ENCODE measurements at regions not wholly inside any gene's neighbourhood (a gene's known extent, or its start where the extent isn't known, plus 50 kb on each side); places are given as distances from the start of the nearest gene placed in this dataset.

DNA sequence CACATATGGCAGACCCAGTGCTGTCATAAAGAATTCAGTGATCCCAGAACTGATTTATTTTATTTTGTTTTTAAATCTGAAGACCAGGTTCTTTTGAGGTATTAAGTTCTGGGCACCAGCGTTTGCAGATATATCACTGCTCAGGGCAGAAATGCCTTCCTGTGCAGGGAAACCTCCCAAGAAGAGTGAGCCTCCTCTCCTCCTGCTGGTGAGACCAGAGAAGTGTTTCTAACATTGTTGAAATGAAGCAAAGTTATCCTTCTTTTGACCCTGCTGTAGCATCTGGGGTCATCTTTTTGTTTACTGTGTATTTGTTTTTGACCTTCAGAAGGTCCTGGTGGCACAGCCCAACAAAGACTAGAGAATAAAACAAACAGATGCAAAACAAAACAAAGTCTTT lies 94.0 kb downstream of the AQP4 start:
- peak; percentile 43; the same call in 1 of the 3 replicates for ATAC-seq
- TF ChIP-seq ESRRG (CRISPR knock-in tag; IDR thresholded peaks at IDR 0.05) (no peak), OSR1 (CRISPR knock-in tag; IDR thresholded peaks at IDR 0.05) (no peak), SNAI2 (CRISPR knock-in tag; IDR thresholded peaks at IDR 0.05) (no peak), BACH2 (CRISPR knock-in tag; IDR thresholded peaks at IDR 0.05; ENCODE audit: borderline replicate concordance) (no peak)

DNA sequence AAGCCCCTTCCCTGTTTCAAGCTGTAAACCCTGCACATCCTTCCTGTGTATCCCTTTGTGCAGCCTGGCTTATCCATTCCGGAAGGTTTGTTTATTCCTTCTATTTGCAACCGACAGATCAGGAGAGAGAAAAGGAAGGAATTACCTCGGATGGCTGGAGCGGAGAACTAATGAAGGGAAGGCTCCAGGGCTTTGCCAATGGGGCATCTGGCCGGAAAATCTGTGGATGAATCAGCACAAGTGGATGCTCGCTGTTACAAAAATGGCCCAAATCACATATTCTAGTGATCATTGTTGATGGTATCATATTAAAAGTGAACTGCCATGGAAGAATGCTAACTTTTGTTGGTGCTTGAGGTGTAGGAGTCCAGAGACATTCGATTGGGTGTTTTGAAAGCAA lies 97.1 kb downstream of the AQP4 start:
- no peak for ATAC-seq
- no peak for TF ChIP-seq ZC3H10 (CRISPR knock-in tag; IDR thresholded peaks at IDR 0.05)
- TF ChIP-seq ESRRG (CRISPR knock-in tag; IDR thresholded peaks at IDR 0.05), result no peak
- no peak for TF ChIP-seq TOX (CRISPR knock-in tag; IDR thresholded peaks at IDR 0.05; ENCODE audit: borderline replicate concordance)
- TF ChIP-seq ZNF565 (CRISPR knock-in tag; conservative IDR thresholded peaks at IDR 0.05; ENCODE audit: low read depth), result no peak
- TF ChIP-seq, protein P1, sequence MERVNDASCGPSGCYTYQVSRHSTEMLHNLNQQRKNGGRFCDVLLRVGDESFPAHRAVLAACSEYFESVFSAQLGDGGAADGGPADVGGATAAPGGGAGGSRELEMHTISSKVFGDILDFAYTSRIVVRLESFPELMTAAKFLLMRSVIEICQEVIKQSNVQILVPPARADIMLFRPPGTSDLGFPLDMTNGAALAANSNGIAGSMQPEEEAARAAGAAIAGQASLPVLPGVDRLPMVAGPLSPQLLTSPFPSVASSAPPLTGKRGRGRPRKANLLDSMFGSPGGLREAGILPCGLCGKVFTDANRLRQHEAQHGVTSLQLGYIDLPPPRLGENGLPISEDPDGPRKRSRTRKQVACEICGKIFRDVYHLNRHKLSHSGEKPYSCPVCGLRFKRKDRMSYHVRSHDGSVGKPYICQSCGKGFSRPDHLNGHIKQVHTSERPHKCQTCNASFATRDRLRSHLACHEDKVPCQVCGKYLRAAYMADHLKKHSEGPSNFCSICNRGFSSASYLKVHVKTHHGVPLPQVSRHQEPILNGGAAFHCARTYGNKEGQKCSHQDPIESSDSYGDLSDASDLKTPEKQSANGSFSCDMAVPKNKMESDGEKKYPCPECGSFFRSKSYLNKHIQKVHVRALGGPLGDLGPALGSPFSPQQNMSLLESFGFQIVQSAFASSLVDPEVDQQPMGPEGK (CRISPR knock-in tag; IDR thresholded peaks at IDR 0.05; ENCODE audit: borderline replicate concordance), result no peak
- no peak for TF ChIP-seq CSDC2 (CRISPR knock-in tag; IDR thresholded peaks at IDR 0.05)
- TF ChIP-seq, protein P2, sequence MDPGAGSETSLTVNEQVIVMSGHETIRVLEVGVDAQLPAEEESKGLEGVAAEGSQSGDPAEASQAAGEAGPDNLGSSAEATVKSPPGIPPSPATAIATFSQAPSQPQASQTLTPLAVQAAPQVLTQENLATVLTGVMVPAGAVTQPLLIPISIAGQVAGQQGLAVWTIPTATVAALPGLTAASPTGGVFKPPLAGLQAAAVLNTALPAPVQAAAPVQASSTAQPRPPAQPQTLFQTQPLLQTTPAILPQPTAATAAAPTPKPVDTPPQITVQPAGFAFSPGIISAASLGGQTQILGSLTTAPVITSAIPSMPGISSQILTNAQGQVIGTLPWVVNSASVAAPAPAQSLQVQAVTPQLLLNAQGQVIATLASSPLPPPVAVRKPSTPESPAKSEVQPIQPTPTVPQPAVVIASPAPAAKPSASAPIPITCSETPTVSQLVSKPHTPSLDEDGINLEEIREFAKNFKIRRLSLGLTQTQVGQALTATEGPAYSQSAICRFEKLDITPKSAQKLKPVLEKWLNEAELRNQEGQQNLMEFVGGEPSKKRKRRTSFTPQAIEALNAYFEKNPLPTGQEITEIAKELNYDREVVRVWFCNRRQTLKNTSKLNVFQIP (CRISPR knock-in tag; IDR thresholded peaks at IDR 0.05; ENCODE audit: borderline replicate concordance, low read depth), result no peak
- TF ChIP-seq RARB (CRISPR knock-in tag; IDR thresholded peaks at IDR 0.05), result no peak
- no peak for TF ChIP-seq TCF4 (CRISPR knock-in tag; IDR thresholded peaks at IDR 0.05; ENCODE audit: borderline replicate concordance)
- no peak for TF ChIP-seq OSR1 (CRISPR knock-in tag; IDR thresholded peaks at IDR 0.05)
- TF ChIP-seq ARNTL (CRISPR knock-in tag; IDR thresholded peaks at IDR 0.05; ENCODE audit: borderline replicate concordance, low read depth), result no peak
- TF ChIP-seq, protein P3, sequence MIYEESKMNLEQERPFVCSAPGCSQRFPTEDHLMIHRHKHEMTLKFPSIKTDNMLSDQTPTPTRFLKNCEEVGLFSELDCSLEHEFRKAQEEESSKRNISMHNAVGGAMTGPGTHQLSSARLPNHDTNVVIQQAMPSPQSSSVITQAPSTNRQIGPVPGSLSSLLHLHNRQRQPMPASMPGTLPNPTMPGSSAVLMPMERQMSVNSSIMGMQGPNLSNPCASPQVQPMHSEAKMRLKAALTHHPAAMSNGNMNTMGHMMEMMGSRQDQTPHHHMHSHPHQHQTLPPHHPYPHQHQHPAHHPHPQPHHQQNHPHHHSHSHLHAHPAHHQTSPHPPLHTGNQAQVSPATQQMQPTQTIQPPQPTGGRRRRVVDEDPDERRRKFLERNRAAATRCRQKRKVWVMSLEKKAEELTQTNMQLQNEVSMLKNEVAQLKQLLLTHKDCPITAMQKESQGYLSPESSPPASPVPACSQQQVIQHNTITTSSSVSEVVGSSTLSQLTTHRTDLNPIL (CRISPR knock-in tag; IDR thresholded peaks at IDR 0.05; ENCODE audit: low read depth), result no peak

DNA sequence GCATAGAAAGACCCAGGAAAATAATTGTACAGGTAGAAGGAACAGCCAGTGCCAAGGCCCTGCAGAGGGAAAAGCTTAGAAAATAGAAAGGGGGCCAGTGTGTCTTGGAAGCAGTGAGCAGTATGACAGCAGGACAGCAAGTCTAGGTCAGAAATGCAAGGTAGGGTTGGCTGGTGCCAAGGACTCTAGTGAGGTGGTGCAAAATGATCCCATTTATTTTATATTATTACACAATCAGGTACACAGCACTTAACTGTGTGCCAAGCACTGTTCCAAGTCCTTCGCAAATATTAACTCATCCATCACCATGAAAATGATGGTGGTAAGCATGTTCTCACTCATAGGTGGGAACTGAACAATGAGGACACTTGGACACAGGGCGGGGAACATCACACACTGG lies 100.0 kb downstream of the AQP4 start:
- ATAC-seq, result no peak
- TF ChIP-seq PPARA (CRISPR knock-in tag; IDR thresholded peaks at IDR 0.05; ENCODE audit: borderline replicate concordance), result no peak
- TF ChIP-seq ESRRG (CRISPR knock-in tag; IDR thresholded peaks at IDR 0.05), result no peak
- TF ChIP-seq ZNF8 (CRISPR knock-in tag; IDR thresholded peaks at IDR 0.05), result no peak
- no peak for TF ChIP-seq ZNF70 (CRISPR knock-in tag; IDR thresholded peaks at IDR 0.05)
- TF ChIP-seq, protein P4, sequence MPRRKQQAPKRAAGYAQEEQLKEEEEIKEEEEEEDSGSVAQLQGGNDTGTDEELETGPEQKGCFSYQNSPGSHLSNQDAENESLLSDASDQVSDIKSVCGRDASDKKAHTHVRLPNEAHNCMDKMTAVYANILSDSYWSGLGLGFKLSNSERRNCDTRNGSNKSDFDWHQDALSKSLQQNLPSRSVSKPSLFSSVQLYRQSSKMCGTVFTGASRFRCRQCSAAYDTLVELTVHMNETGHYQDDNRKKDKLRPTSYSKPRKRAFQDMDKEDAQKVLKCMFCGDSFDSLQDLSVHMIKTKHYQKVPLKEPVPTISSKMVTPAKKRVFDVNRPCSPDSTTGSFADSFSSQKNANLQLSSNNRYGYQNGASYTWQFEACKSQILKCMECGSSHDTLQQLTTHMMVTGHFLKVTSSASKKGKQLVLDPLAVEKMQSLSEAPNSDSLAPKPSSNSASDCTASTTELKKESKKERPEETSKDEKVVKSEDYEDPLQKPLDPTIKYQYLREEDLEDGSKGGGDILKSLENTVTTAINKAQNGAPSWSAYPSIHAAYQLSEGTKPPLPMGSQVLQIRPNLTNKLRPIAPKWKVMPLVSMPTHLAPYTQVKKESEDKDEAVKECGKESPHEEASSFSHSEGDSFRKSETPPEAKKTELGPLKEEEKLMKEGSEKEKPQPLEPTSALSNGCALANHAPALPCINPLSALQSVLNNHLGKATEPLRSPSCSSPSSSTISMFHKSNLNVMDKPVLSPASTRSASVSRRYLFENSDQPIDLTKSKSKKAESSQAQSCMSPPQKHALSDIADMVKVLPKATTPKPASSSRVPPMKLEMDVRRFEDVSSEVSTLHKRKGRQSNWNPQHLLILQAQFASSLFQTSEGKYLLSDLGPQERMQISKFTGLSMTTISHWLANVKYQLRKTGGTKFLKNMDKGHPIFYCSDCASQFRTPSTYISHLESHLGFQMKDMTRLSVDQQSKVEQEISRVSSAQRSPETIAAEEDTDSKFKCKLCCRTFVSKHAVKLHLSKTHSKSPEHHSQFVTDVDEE (CRISPR knock-in tag; IDR thresholded peaks at IDR 0.05), result no peak
- no peak for TF ChIP-seq ZNF565 (CRISPR knock-in tag; conservative IDR thresholded peaks at IDR 0.05; ENCODE audit: low read depth)
- TF ChIP-seq, protein P5, sequence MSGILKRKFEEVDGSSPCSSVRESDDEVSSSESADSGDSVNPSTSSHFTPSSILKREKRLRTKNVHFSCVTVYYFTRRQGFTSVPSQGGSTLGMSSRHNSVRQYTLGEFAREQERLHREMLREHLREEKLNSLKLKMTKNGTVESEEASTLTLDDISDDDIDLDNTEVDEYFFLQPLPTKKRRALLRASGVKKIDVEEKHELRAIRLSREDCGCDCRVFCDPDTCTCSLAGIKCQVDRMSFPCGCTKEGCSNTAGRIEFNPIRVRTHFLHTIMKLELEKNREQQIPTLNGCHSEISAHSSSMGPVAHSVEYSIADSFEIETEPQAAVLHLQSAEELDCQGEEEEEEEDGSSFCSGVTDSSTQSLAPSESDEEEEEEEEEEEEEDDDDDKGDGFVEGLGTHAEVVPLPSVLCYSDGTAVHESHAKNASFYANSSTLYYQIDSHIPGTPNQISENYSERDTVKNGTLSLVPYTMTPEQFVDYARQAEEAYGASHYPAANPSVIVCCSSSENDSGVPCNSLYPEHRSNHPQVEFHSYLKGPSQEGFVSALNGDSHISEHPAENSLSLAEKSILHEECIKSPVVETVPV (CRISPR knock-in tag; IDR thresholded peaks at IDR 0.05), result no peak

DNA sequence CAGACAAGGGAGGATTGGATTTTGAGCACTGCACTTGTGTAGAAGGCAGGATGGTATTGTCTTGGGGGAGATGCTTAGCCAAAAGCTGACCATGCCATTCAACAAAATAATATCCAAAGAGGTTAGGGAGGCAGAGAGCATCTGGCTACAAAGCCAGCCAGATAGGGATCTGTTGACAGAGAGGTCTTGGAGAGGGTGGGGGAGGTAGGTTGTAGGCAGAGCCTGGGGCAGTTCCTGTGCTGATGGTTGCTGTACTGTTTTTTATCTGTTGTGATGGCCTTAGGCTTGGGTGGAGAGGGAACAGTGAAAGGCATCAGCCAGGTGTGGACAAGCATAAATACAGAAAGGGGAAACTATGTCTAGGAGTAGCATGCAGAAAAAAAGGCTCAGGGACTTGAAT lies 100.9 kb downstream of the AQP4 start:
- TF ChIP-seq GLIS3 (CRISPR knock-in tag; IDR thresholded peaks at IDR 0.05) (no peak), CSDC2 (CRISPR knock-in tag; IDR thresholded peaks at IDR 0.05) (no peak), PPARA (CRISPR knock-in tag; IDR thresholded peaks at IDR 0.05; ENCODE audit: borderline replicate concordance) (no peak), ZC3H10 (CRISPR knock-in tag; IDR thresholded peaks at IDR 0.05) (no peak), TCF4 (CRISPR knock-in tag; IDR thresholded peaks at IDR 0.05; ENCODE audit: borderline replicate concordance) (no peak), ZFP30 (CRISPR knock-in tag; IDR thresholded peaks at IDR 0.05) (no peak), ZNF70 (CRISPR knock-in tag; IDR thresholded peaks at IDR 0.05) (no peak), RARB (CRISPR knock-in tag; IDR thresholded peaks at IDR 0.05) (no peak), ESRRG (CRISPR knock-in tag; IDR thresholded peaks at IDR 0.05) (no peak), ZFP3 (CRISPR knock-in tag; IDR thresholded peaks at IDR 0.05) (no peak), ARNTL (CRISPR knock-in tag; IDR thresholded peaks at IDR 0.05; ENCODE audit: borderline replicate concordance, low read depth) (no peak)
- TF ChIP-seq, protein P4 (CRISPR knock-in tag; IDR thresholded peaks at IDR 0.05), result no peak
- TF ChIP-seq, protein P5 (CRISPR knock-in tag; IDR thresholded peaks at IDR 0.05), result no peak
- no peak for ATAC-seq
